ENCODE measurements at regions not wholly inside any gene's neighbourhood (a gene's known extent, or its start where the extent isn't known, plus 50 kb on each side); places are given as distances from the start of the nearest gene placed in this dataset.

- no peak for DNase-seq (ENCODE audit: low read depth in 2 of 3, low spot score in 1 of 3)
Observed at GRCh38 chr5:117856713-117857112, 1131.6 kb downstream of the DTWD2 start.

- no peak for DNase-seq (ENCODE audit: low read depth in 2 of 3, low spot score in 1 of 3)
Observed at GRCh38 chr5:117837786-117838185, 1150.6 kb downstream of the DTWD2 start.

GRCh38 chr5:117833691-117834090, 1154.7 kb downstream of the DTWD2 start:
- DNase-seq (ENCODE audit: low read depth in 2 of 3, low spot score in 1 of 3) = no peak

- DNase-seq (ENCODE audit: low read depth in 2 of 3, low spot score in 1 of 3) = no peak
Observed at GRCh38 chr5:117829646-117830045, 1158.7 kb downstream of the DTWD2 start.

GRCh38 chr5:117813850-117814249, 1174.5 kb downstream of the DTWD2 start:
- no peak for DNase-seq (ENCODE audit: low read depth in 2 of 3, low spot score in 1 of 3)

- DNase-seq (ENCODE audit: low read depth in 2 of 3, low spot score in 1 of 3) = no peak
Observed at GRCh38 chr5:117812861-117813260, 1175.5 kb downstream of the DTWD2 start.

- no peak for DNase-seq (ENCODE audit: low read depth in 2 of 3, low spot score in 1 of 3)
Observed at GRCh38 chr5:117809251-117809650, 1179.1 kb downstream of the DTWD2 start.

GRCh38 chr5:117805058-117805457, 1183.3 kb downstream of the DTWD2 start:
- DNase-seq (ENCODE audit: low read depth in 2 of 3, low spot score in 1 of 3) = no peak

- DNase-seq (ENCODE audit: low read depth in 2 of 3, low spot score in 1 of 3) = no peak
Observed at GRCh38 chr5:117803533-117803932, 1184.8 kb downstream of the DTWD2 start.

GRCh38 chr5:117801583-117801982, 1186.8 kb downstream of the DTWD2 start:
- DNase-seq (ENCODE audit: low read depth in 2 of 3, low spot score in 1 of 3) = no peak

GRCh38 chr5:117800261-117800660, 1188.1 kb downstream of the DTWD2 start:
- DNase-seq (ENCODE audit: low read depth in 2 of 3, low spot score in 1 of 3) = no peak

GRCh38 chr5:117794847-117795246, 1193.5 kb downstream of the DTWD2 start:
- DNase-seq (ENCODE audit: low read depth in 2 of 3, low spot score in 1 of 3) = no peak

- no peak for DNase-seq (ENCODE audit: low read depth in 2 of 3, low spot score in 1 of 3)
Observed at GRCh38 chr5:117793963-117794362, 1194.4 kb downstream of the DTWD2 start.

- DNase-seq (ENCODE audit: low read depth in 2 of 3, low spot score in 1 of 3) = no peak
Observed at GRCh38 chr5:117792476-117792875, 1195.9 kb downstream of the DTWD2 start.

GRCh38 chr5:117788596-117788995, 1199.8 kb downstream of the DTWD2 start:
- no peak for DNase-seq (ENCODE audit: low read depth in 2 of 3, low spot score in 1 of 3)

- no peak for DNase-seq (ENCODE audit: low read depth in 2 of 3, low spot score in 1 of 3)
Observed at GRCh38 chr5:117779171-117779570, 1204.5 kb upstream of the SEMA6A start.

- DNase-seq (ENCODE audit: low read depth in 2 of 3, low spot score in 1 of 3) = no peak
Observed at GRCh38 chr5:117776977-117777376, 1202.4 kb upstream of the SEMA6A start.

- DNase-seq (ENCODE audit: low read depth in 2 of 3, low spot score in 1 of 3) = no peak
Observed at GRCh38 chr5:117769877-117770276, 1195.3 kb upstream of the SEMA6A start.

GRCh38 chr5:117763271-117763670, 1188.6 kb upstream of the SEMA6A start:
- no peak for DNase-seq (ENCODE audit: low read depth in 2 of 3, low spot score in 1 of 3)

GRCh38 chr5:117761186-117761585, 1186.6 kb upstream of the SEMA6A start:
- no peak for DNase-seq (ENCODE audit: low read depth in 2 of 3, low spot score in 1 of 3)

GRCh38 chr5:117759849-117760499, 1185.4 kb upstream of the SEMA6A start:
- no peak for DNase-seq (ENCODE audit: low read depth in 2 of 3, low spot score in 1 of 3)

GRCh38 chr5:117752403-117752802, 1177.8 kb upstream of the SEMA6A start:
- DNase-seq (ENCODE audit: low read depth in 2 of 3, low spot score in 1 of 3) = no peak

- DNase-seq (ENCODE audit: low read depth in 2 of 3, low spot score in 1 of 3) = no peak
Observed at GRCh38 chr5:117748336-117748735, 1173.7 kb upstream of the SEMA6A start.

- no peak for DNase-seq (ENCODE audit: low read depth in 2 of 3, low spot score in 1 of 3)
Observed at GRCh38 chr5:117743337-117743736, 1168.7 kb upstream of the SEMA6A start.

All from stimulated activated CD4-positive, alpha-beta T cell treated with anti-CD3 and anti-CD28 coated beads, Interleukin-12 subunit alpha, Interleukin-12 subunit beta, amount 100 ng/mL, for 48 hours (primary cell).